GM23248 (cell line): ENCODE measurements at regions not wholly inside any gene's neighbourhood (a gene's known extent, or its start where the extent isn't known, plus 50 kb on each side); places are given as distances from the start of the nearest gene placed in this dataset.
"Not testable (repeated sequence)": the region's sequence is repeated elsewhere in the genome, so short reads cannot be mapped to it uniquely, and the experiment has no call there.

Experiments
- DNase-seq: peaks from one replicate; pipeline ENCODE4 v3.0.0-alpha.2; 2015
- H2AFZ ChIP-seq: fragments of 200-600 bp; sonication (generic); 2 replicates; pipeline ENCODE4 v1.6.1; 2016; ENCODE audit warnings: antibody characterized with exemption
- H3F3A ChIP-seq: fragments of 200-600 bp; sonication (generic); 2 replicates; pipeline ENCODE4 v1.6.1; 2016; ENCODE audit warnings: mild to moderate bottlenecking, antibody characterized with exemption, mixed run types; ENCODE audit not compliant: insufficient read depth
- H3K27ac ChIP-seq: fragments of 200-600 bp; sonication (generic); 2 replicates; pipeline ENCODE4 v1.5.1; 2016; ENCODE audit warnings: mild to moderate bottlenecking
- H3K27me3 ChIP-seq: fragments of 200-600 bp; sonication (generic); replicated peaks from 2 replicates; pipeline ENCODE4 v1.6.1; 2016; ENCODE audit warnings: mild to moderate bottlenecking; ENCODE audit not compliant: insufficient read depth
- H3K36me3 ChIP-seq: fragments of 200-600 bp; sonication (generic); 2 replicates; pipeline ENCODE4 v1.6.1; 2016; ENCODE audit warnings: low read depth, mild to moderate bottlenecking
- H3K4me1 ChIP-seq: fragments of 200-600 bp; sonication (generic); 2 replicates; pipeline ENCODE4 v1.6.1; 2016; ENCODE audit warnings: mild to moderate bottlenecking; ENCODE audit not compliant: insufficient read depth
- H3K4me2 ChIP-seq: fragments of 200-600 bp; sonication (generic); one replicate; pipeline ENCODE4 v1.6.1; 2016; ENCODE audit warnings: mild to moderate bottlenecking; ENCODE audit not compliant: unreplicated experiment
- H3K4me3 ChIP-seq: fragments of 200-600 bp; sonication (generic); 2 replicates; pipeline ENCODE4 v1.5.1; 2016; ENCODE audit warnings: mild to moderate bottlenecking
- H3K79me2 ChIP-seq: fragments of 200-600 bp; sonication (generic); 2 replicates; pipeline ENCODE4 v1.6.1; 2016; ENCODE audit warnings: mild to moderate bottlenecking; ENCODE audit not compliant: insufficient read depth
- H3K9ac ChIP-seq: fragments of 200-600 bp; sonication (generic); 2 replicates; pipeline ENCODE4 v1.6.1; 2016; ENCODE audit warnings: mild to moderate bottlenecking
- H3K9me2 ChIP-seq: fragments of 200-600 bp; sonication (generic); 2 replicates; pipeline ENCODE4 v1.6.1; 2016; ENCODE audit warnings: mixed run types, mild to moderate bottlenecking, moderate library complexity; ENCODE audit not compliant: insufficient read depth
- H3K9me3 ChIP-seq: fragments of 200-600 bp; sonication (generic); one replicate; pipeline ENCODE4 v1.6.1; 2017; ENCODE audit warnings: low read depth
- H4K20me1 ChIP-seq: fragments of 200-600 bp; sonication (generic); 2 replicates; pipeline ENCODE4 v1.6.0; 2016; ENCODE audit not compliant: insufficient read depth
- EZH2 ChIP-seq: fragments of 200-600 bp; sonication (generic); IDR thresholded peaks from 2 replicates; pipeline ENCODE4 v1.6.1; 2018; ENCODE audit warnings: antibody characterized with exemption, mild to moderate bottlenecking; ENCODE audit not compliant: insufficient read depth, poor library complexity, severe bottlenecking
- EZH2phosphoT487 ChIP-seq: fragments of 200-600 bp; sonication (generic); IDR thresholded peaks from 2 replicates; pipeline ENCODE4 v1.6.1; 2018; ENCODE audit warnings: antibody characterized with exemption, moderate library complexity, mild to moderate bottlenecking, low read depth; ENCODE audit not compliant: insufficient read depth
- WGBS, 2 experiments: methylation state at CpG; one replicate each; pipeline ENCODE4 v1.1.6; 2015 to 2017; ENCODE audit warnings: low lambda C conversion rate in 2 of 2, low coverage in 1 of 2; ENCODE audit errors: missing lambda C conversion rate in 2 of 2; 5-methylcytosine and 5-hydroxymethylcytosine counted together
- in situ Hi-C: fragments of 300-500 bp; cut with MboI; formaldehyde crosslinking; loops from 2 replicates; pipeline ENCODE4 v1.15.0; 2020

DNA sequence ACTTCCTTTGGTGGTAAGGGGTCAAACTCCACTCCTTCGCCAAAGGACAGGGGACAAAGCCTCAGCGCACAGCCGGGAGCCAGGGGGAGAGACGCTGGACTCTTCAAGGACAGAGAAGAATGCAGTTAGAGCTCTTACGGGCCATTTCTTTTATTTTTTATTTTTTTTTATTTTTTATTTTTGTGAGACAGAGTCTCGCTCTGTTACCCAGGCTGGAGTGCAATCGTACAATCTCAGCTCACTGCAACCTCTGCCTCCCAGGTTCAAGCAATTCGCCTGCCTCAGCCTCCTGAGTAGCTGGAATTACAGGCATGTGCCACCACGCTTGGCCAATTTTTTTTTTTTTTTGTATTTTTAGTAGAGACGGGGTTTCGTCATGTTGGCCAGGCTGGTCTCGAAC lies 93.2 kb upstream of the RPH3AL start, which contains the start of gene RFLNB:
TSS of gene RFLNB (minus strand) at position 101 of the 400 bp plus-strand sequence.
- H3K9me2 ChIP-seq, H3K4me1 ChIP-seq, H3K27me3 ChIP-seq, H3K4me2 ChIP-seq, H3K27ac ChIP-seq, in situ Hi-C loops, H4K20me1 ChIP-seq, H3K4me3 ChIP-seq, H3K9me3 ChIP-seq, H3F3A ChIP-seq, DNase-seq, H3K9ac ChIP-seq, H2AFZ ChIP-seq: not testable (repeated sequence)
- peaks cover 26% of the 10 kb centered on the region for H3K36me3 ChIP-seq
- 87 to 97% methylated on average over 12 of the region's 12 CpGs for WGBS, 2 experiments
- H3K79me2 ChIP-seq, result peaks cover 60% of the 10 kb centered on the region

DNA sequence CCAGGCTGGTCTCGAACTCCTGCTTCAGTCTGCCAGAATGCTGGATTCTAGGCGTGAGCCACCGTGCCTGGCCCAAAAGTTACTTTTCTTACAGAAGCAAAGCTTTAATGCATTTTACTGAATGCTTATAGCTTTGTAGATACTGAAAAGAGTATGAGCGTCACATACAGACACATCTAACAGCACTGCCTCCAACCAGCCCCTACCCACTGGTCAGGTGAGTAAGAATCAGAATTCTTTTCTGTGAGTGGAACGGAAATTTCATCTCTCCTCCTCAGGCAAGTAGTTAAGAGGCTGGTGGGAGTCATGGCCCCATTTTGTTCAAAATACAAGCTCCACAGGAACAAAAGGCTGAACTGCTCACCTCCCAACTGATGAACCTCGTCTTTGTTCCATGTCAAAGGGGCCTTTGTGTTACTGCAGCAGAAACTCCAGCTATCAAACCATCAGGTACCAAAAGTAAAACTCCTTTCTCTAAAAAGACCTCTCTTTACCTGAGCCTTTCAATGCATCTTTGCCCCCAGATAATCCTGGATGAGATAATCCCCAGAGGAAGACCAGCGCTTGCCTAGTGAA lies 92.4 kb upstream of the RPH3AL start:
- Histone ChIP-seq H3K79me2 (peaks cover 60% of the 10 kb centered on the region), H3K4me1 (no peaks in the 10 kb centered on the region), H3K9me3 (no peaks in the 10 kb centered on the region), H3K27ac (no peak overlapping the region), H3K4me2 (no peak overlapping the region), H3F3A (peaks cover 2% of the 10 kb centered on the region; the same call in 1 of the 2 replicates), H3K36me3 (peaks cover 33% of the 10 kb centered on the region), H3K27me3 (no peaks in the 10 kb centered on the region), H4K20me1 (no peaks in the 10 kb centered on the region), H3K9me2 (no peaks in the 10 kb centered on the region), H3K4me3 (no peak overlapping the region), H2AFZ (no peak overlapping the region), H3K9ac (no peak overlapping the region)
- in situ Hi-C loops, result no loop called here
- WGBS, 2 experiments, result 93% methylated on average over 7 of the region's 7 CpGs
- TF ChIP-seq EZH2phosphoT487, result no peak
- TF ChIP-seq EZH2, result no peak
- no peak for DNase-seq

DNA sequence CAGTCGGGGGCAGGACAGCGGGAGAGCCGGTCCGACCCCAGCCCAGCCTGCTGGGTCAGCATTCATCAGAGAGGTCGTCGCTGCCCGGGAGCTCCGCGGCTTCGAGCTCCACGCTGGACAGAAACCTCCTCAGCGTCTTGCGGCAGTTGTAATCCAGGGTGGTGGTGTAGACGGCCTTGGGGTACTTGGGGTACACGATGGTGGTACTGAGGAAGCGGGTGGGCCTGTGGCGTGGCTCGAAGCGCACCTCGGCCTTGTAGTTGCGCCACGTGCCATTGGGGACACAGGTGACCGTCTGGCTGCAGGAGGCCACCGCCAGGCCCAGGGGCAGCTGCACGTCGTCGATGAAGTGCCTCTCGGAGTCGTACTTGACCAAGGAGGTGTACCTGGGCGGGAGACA lies 90.5 kb upstream of the RPH3AL start:
- H3K27me3 ChIP-seq, result no peaks in the 10 kb centered on the region
- no peak overlapping the region for H3K27ac ChIP-seq
- H3K9ac ChIP-seq, result no peak overlapping the region
- no peaks in the 10 kb centered on the region for H3K4me1 ChIP-seq
- no peak overlapping the region for H2AFZ ChIP-seq
- no peaks in the 10 kb centered on the region for H3K9me3 ChIP-seq
- no peaks in the 10 kb centered on the region for H4K20me1 ChIP-seq
- no peak overlapping the region for H3K4me3 ChIP-seq
- 98% methylated on average over 26 to 30 of the region's 30 CpGs for WGBS, 2 experiments
- no peak for TF ChIP-seq EZH2phosphoT487
- TF ChIP-seq EZH2, result no peak
- no peaks in the 10 kb centered on the region for H3K9me2 ChIP-seq
- peaks cover 60% of the 10 kb centered on the region for H3K79me2 ChIP-seq
- no peak overlapping the region for H3K4me2 ChIP-seq
- peaks cover 7% of the 10 kb centered on the region; the same call in 1 of the 2 replicates for H3F3A ChIP-seq
- H3K36me3 ChIP-seq, result peaks cover 38% of the 10 kb centered on the region
- in situ Hi-C loops, result no loop called here
- DNase-seq, result no peak

DNA sequence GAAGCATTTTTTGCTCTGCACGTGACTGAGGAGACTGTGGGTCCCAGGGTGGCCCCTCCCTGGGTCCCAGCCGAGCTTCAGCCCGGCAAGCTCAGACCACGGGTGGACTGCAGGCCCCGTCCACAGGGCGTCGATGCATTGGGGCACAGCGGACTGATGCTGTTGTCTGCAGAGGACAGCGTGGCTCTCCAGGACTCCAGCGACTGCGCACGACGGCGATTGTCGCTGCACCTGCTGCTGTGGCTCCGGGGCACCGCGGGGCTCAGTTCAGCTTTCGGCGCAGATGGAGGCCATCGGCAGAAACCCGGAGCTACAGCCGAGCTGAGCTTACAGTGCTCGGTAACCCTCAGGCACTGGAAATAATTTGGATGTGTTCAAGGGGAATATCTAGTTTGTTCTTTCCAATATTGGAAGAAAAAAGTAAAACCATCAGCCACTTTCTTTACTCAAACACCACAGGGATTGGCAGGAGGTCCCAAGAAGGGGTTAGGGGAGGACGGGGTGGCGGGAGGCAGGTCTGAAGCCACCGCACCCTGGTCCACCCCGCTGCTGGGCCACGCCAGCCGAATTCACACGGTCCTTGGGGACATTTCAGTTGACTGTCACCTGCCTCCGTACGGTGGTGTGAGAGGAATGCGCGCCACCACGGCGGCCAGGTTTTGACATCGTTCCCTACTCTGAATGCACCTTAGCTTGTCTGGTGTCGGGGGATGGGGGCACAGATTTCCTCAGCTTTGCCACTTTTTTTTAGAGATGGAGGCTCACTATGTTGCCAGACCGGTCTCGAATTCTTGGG lies 88.7 kb upstream of the RPH3AL start:
- H3K79me2 ChIP-seq, result peaks cover 44% of the 10 kb centered on the region
- H3K9me2 ChIP-seq, result no peaks in the 10 kb centered on the region
- WGBS, 2 experiments, result 97% methylated on average over 40 of the region's 41 CpGs
- in situ Hi-C loops, result no loop called here
- H2AFZ ChIP-seq, result no peak overlapping the region
- H3K27ac ChIP-seq, result no peak overlapping the region
- peaks cover 7% of the 10 kb centered on the region; the same call in 1 of the 2 replicates for H3F3A ChIP-seq
- no peaks in the 10 kb centered on the region for H3K4me1 ChIP-seq
- no peak overlapping the region for H3K4me2 ChIP-seq
- H3K4me3 ChIP-seq, result no peak overlapping the region
- no peak for TF ChIP-seq EZH2
- TF ChIP-seq EZH2phosphoT487, result no peak
- H4K20me1 ChIP-seq, result no peaks in the 10 kb centered on the region
- H3K36me3 ChIP-seq, result peaks cover 38% of the 10 kb centered on the region
- H3K9me3 ChIP-seq, result no peaks in the 10 kb centered on the region
- no peak for DNase-seq
- H3K27me3 ChIP-seq, result no peaks in the 10 kb centered on the region
- no peak overlapping the region for H3K9ac ChIP-seq
